ENCODE measurements at regions not wholly inside any gene's neighbourhood (a gene's known extent, or its start where the extent isn't known, plus 50 kb on each side); places are given as distances from the start of the nearest gene placed in this dataset.
"Not testable (repeated sequence)": the region's sequence is repeated elsewhere in the genome, so short reads cannot be mapped to it uniquely, and the experiment has no call there.

DNA sequence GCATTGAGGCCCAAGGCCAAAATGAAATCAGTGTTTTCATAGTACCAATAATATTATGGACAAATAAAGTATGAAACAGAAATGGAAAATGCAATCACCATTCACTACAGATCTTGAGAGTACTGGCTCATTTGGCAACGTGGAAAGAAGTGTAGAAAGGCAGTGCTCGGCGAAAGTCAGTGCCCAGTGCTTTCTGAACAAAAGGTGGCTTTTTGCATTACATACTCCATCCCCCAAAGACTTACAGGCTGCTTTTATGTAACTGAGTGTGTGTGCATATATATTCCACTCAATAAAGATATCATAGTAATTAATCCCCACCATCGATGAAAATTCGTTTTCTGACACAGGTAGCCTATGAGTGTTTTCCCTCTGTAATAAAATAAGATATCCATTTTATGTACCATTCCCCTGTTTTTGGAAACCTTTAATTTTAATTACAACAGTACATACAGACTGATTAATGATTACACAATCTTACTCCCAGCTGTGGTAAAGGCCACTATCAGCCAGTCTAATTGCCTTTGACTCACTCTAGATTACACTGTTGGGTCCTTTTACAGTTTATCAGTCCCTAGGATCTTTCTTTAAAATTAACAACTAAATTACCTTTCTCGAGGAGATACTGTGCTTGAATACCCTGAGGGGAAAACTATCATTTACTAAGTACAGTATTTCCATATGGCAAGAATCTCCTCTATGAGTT lies 65.9 kb downstream of the MAD2L1 start (continued):
- TF ChIP-seq HNF4A (conservative IDR thresholded peaks at IDR 0.05), result no peak
- no peak for TF ChIP-seq JUND (IDR thresholded peaks at IDR 0.05)
- no peak for TF ChIP-seq RXRA (IDR thresholded peaks at IDR 0.05)
- no peak for TF ChIP-seq HNF4G (IDR thresholded peaks at IDR 0.05)
- TF ChIP-seq, protein P1, sequence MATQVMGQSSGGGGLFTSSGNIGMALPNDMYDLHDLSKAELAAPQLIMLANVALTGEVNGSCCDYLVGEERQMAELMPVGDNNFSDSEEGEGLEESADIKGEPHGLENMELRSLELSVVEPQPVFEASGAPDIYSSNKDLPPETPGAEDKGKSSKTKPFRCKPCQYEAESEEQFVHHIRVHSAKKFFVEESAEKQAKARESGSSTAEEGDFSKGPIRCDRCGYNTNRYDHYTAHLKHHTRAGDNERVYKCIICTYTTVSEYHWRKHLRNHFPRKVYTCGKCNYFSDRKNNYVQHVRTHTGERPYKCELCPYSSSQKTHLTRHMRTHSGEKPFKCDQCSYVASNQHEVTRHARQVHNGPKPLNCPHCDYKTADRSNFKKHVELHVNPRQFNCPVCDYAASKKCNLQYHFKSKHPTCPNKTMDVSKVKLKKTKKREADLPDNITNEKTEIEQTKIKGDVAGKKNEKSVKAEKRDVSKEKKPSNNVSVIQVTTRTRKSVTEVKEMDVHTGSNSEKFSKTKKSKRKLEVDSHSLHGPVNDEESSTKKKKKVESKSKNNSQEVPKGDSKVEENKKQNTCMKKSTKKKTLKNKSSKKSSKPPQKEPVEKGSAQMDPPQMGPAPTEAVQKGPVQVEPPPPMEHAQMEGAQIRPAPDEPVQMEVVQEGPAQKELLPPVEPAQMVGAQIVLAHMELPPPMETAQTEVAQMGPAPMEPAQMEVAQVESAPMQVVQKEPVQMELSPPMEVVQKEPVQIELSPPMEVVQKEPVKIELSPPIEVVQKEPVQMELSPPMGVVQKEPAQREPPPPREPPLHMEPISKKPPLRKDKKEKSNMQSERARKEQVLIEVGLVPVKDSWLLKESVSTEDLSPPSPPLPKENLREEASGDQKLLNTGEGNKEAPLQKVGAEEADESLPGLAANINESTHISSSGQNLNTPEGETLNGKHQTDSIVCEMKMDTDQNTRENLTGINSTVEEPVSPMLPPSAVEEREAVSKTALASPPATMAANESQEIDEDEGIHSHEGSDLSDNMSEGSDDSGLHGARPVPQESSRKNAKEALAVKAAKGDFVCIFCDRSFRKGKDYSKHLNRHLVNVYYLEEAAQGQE (IDR thresholded peaks at IDR 0.05), result no peak
- no peak for TF ChIP-seq RAD21 (IDR thresholded peaks at IDR 0.05)
- TF ChIP-seq SP1 (IDR thresholded peaks at IDR 0.05), result no peak
- no peak for TF ChIP-seq FOXA2 (IDR thresholded peaks at IDR 0.05)

DNA sequence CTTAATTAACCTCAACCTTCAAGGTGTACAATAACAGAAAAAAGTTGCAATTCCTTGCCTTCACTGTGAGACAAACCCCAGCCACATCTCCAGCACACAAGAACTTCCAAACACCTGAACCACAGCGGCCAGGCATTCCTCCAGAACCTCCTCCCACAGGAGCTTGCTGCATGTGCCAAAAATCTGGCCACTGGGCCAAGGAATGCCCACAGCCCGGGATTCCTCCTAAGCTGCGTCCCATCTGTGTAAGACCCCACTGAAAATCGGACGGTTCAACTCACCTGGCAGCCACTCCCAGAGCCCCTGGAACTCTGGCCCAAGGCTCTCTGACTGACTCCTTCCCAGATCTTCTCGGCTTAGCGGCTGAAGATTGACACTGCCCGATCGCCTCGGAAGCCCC lies 70.6 kb downstream of the MAD2L1 start:
- not testable (repeated sequence) for H3K4me3 ChIP-seq (ENCODE audit: low read depth in 1 of 3, low read length in 3 of 3); H3K27ac ChIP-seq (ENCODE audit: low read depth in 1 of 2, low read length in 2 of 2); H3K27me3 ChIP-seq (ENCODE audit: control insufficient read depth in 4 of 4, insufficient read depth in 4 of 4, low read length in 3 of 4); H3K36me3 ChIP-seq (ENCODE audit: control insufficient read depth in 4 of 4, insufficient read depth in 3 of 4, low read depth in 1 of 4, low read length in 3 of 4); DNase-seq (ENCODE audit: low spot score); H3K4me1 ChIP-seq (ENCODE audit: control insufficient read depth in 4 of 4, insufficient read depth in 4 of 4, low read length in 3 of 4); H3K9ac ChIP-seq (ENCODE audit: low read depth in 1 of 2, low read length in 2 of 2); H3K9me3 ChIP-seq (ENCODE audit: control insufficient read depth in 4 of 4, low read length in 3 of 4)
- 82% methylated on average over 10 of the region's 10 CpGs for WGBS

DNA sequence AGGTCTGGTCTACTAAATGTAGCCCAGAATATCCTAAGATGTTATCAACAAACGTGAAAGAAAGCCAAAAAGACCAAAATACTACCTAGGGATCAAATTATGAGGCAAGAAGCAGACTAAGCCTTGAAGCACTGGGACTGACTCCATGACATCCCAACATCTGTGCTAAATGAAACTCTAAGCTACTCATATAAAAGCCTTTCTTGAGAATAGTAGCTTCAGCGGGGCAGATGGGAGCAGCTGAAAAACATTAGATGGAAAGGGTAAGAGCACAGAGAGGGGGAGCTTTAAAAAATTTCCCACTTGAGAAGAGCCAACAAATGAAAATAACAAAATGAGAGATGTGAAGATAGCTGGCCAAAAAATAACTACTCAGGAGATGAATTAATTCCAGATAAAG lies 81.7 kb downstream of the MAD2L1 start:
- no peak for DNase-seq (ENCODE audit: low spot score)
- WGBS, result 61% methylated on average over 2 of the region's 2 CpGs
- no peaks in the 10 kb centered on the region for H3K9me3 ChIP-seq (ENCODE audit: control insufficient read depth in 4 of 4, low read length in 3 of 4)
- no peaks in the 10 kb centered on the region for H3K36me3 ChIP-seq (ENCODE audit: control insufficient read depth in 4 of 4, insufficient read depth in 3 of 4, low read depth in 1 of 4, low read length in 3 of 4)
- no peak for TF ChIP-seq RAD21 (IDR thresholded peaks at IDR 0.05)
- TF ChIP-seq, protein P2, sequence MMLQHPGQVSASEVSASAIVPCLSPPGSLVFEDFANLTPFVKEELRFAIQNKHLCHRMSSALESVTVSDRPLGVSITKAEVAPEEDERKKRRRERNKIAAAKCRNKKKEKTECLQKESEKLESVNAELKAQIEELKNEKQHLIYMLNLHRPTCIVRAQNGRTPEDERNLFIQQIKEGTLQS (IDR thresholded peaks at IDR 0.05), result no peak
- TF ChIP-seq, protein P3, sequence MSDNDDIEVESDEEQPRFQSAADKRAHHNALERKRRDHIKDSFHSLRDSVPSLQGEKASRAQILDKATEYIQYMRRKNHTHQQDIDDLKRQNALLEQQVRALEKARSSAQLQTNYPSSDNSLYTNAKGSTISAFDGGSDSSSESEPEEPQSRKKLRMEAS (IDR thresholded peaks at IDR 0.05), result no peak
- TF ChIP-seq NR2F2 (IDR thresholded peaks at IDR 0.05), result no peak
- no peak for TF ChIP-seq GABPA (IDR thresholded peaks at IDR 0.05 in 1 of 2, conservative IDR thresholded peaks at IDR 0.05 in 1 of 2)
- no peak for TF ChIP-seq JUND (IDR thresholded peaks at IDR 0.05)
- no peak for TF ChIP-seq EGR1 (IDR thresholded peaks at IDR 0.05; ENCODE audit: low read depth in 2 of 2)
- no peak for TF ChIP-seq HNF4G (IDR thresholded peaks at IDR 0.05)
- no peak for TF ChIP-seq TAF1 (conservative IDR thresholded peaks at IDR 0.05)
- TF ChIP-seq RXRA (IDR thresholded peaks at IDR 0.05), result no peak
- TF ChIP-seq, protein P4, sequence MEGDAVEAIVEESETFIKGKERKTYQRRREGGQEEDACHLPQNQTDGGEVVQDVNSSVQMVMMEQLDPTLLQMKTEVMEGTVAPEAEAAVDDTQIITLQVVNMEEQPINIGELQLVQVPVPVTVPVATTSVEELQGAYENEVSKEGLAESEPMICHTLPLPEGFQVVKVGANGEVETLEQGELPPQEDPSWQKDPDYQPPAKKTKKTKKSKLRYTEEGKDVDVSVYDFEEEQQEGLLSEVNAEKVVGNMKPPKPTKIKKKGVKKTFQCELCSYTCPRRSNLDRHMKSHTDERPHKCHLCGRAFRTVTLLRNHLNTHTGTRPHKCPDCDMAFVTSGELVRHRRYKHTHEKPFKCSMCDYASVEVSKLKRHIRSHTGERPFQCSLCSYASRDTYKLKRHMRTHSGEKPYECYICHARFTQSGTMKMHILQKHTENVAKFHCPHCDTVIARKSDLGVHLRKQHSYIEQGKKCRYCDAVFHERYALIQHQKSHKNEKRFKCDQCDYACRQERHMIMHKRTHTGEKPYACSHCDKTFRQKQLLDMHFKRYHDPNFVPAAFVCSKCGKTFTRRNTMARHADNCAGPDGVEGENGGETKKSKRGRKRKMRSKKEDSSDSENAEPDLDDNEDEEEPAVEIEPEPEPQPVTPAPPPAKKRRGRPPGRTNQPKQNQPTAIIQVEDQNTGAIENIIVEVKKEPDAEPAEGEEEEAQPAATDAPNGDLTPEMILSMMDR (IDR thresholded peaks at IDR 0.05; ENCODE audit: low read depth, low read length, missing input control), result no peak
- TF ChIP-seq YY1 (IDR thresholded peaks at IDR 0.05), result no peak
- no peak for TF ChIP-seq FOXA2 (IDR thresholded peaks at IDR 0.05)
- TF ChIP-seq, protein P5, sequence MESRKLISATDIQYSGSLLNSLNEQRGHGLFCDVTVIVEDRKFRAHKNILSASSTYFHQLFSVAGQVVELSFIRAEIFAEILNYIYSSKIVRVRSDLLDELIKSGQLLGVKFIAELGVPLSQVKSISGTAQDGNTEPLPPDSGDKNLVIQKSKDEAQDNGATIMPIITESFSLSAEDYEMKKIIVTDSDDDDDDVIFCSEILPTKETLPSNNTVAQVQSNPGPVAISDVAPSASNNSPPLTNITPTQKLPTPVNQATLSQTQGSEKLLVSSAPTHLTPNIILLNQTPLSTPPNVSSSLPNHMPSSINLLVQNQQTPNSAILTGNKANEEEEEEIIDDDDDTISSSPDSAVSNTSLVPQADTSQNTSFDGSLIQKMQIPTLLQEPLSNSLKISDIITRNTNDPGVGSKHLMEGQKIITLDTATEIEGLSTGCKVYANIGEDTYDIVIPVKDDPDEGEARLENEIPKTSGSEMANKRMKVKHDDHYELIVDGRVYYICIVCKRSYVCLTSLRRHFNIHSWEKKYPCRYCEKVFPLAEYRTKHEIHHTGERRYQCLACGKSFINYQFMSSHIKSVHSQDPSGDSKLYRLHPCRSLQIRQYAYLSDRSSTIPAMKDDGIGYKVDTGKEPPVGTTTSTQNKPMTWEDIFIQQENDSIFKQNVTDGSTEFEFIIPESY (IDR thresholded peaks at IDR 0.05), result no peak
- no peak for TF ChIP-seq FOXA1 (IDR thresholded peaks at IDR 0.05)
- H3K9ac ChIP-seq (ENCODE audit: low read depth in 1 of 2, low read length in 2 of 2), result no peak overlapping the region
- H3K27ac ChIP-seq (ENCODE audit: low read depth in 1 of 2, low read length in 2 of 2), result no peak overlapping the region
- H3K27me3 ChIP-seq (ENCODE audit: control insufficient read depth in 4 of 4, insufficient read depth in 4 of 4, low read length in 3 of 4), result no peaks in the 10 kb centered on the region
- H3K4me3 ChIP-seq (ENCODE audit: low read depth in 1 of 3, low read length in 3 of 3), result no peak overlapping the region
- no peaks in the 10 kb centered on the region for H3K4me1 ChIP-seq (ENCODE audit: control insufficient read depth in 4 of 4, insufficient read depth in 4 of 4, low read length in 3 of 4)
